GM19467 (cell line): ENCODE measurements at regions not wholly inside any gene's neighbourhood (a gene's known extent, or its start where the extent isn't known, plus 50 kb on each side); places are given as distances from the start of the nearest gene placed in this dataset.
"Not testable (repeated sequence)": the region's sequence is repeated elsewhere in the genome, so short reads cannot be mapped to it uniquely, and the experiment has no call there.

Experiments used
- ATAC-seq: cut with Tn5 transposase; IDR thresholded peaks from one replicate; pipeline ENCODE4 v1.9.1; 2021; ENCODE audit warnings: mild to moderate bottlenecking, moderate library complexity; ENCODE audit not compliant: unreplicated experiment

GRCh38 chr10:60623627-60624026 lies 154.7 kb upstream of the CDK1 start:
- ATAC-seq, result no peak

GRCh38 chr10:60621018-60621417 lies 157.3 kb upstream of the CDK1 start:
- ATAC-seq, result no peak

- ATAC-seq, result no peak
Observed at GRCh38 chr10:60618861-60619260, 159.4 kb upstream of the CDK1 start.

GRCh38 chr10:60615541-60615940 lies 162.7 kb upstream of the CDK1 start:
- ATAC-seq, result no peak

- no peak for ATAC-seq
Observed at GRCh38 chr10:60614363-60614762, 163.9 kb upstream of the CDK1 start.

- ATAC-seq, result no peak
Observed at GRCh38 chr10:60613434-60613833, 164.8 kb upstream of the CDK1 start.

GRCh38 chr10:60611291-60611747 lies 167.0 kb upstream of the CDK1 start:
- no peak for ATAC-seq

- ATAC-seq, result no peak
Observed at GRCh38 chr10:60607372-60607771, 170.9 kb upstream of the CDK1 start.

GRCh38 chr10:60606343-60607080 lies 171.8 kb upstream of the CDK1 start:
- ATAC-seq, result no peak

GRCh38 chr10:60605476-60605875 lies 172.8 kb upstream of the CDK1 start:
- ATAC-seq, result no peak

GRCh38 chr10:60604342-60604741 lies 173.9 kb upstream of the CDK1 start:
- ATAC-seq, result no peak

GRCh38 chr10:60597513-60597912 lies 180.8 kb upstream of the CDK1 start:
- no peak for ATAC-seq

- no peak for ATAC-seq
Observed at GRCh38 chr10:60595852-60596251, 182.4 kb upstream of the CDK1 start.

- ATAC-seq, result no peak
Observed at GRCh38 chr10:60594476-60595051, 183.7 kb upstream of the CDK1 start.

GRCh38 chr10:60591119-60591518 lies 187.2 kb upstream of the CDK1 start:
- ATAC-seq, result no peak

GRCh38 chr10:60589376-60589775 lies 188.9 kb upstream of the CDK1 start:
- no peak for ATAC-seq

GRCh38 chr10:60581782-60582181 lies 192.1 kb upstream of the ANK3 start:
- not testable (repeated sequence) for ATAC-seq

- ATAC-seq, result no peak
Observed at GRCh38 chr10:60578217-60578616, 188.5 kb upstream of the ANK3 start.

- ATAC-seq, result no peak
Observed at GRCh38 chr10:60576130-60577069, 186.7 kb upstream of the ANK3 start.

GRCh38 chr10:60575105-60575504 lies 185.4 kb upstream of the ANK3 start:
- ATAC-seq, result no peak

GRCh38 chr10:60574388-60574787 lies 184.7 kb upstream of the ANK3 start:
- ATAC-seq, result no peak

GRCh38 chr10:60573336-60573735 lies 183.7 kb upstream of the ANK3 start:
- no peak for ATAC-seq
